HEK293 (cell line): ENCODE measurements at regions not wholly inside any gene's neighbourhood (a gene's known extent, or its start where the extent isn't known, plus 50 kb on each side); places are given as distances from the start of the nearest gene placed in this dataset.

ENCODE experiments used
- CTCF ChIA-PET: fragments of 350-600 bp; formaldehyde crosslinking; extraction: SDS; loops from one replicate; lab custom pipeline; 2021; ENCODE audit warnings: antibody characterized with exemption; lab: Yijun Ruan, JAX
- POLR2A ChIA-PET: fragments of 300-600 bp; formaldehyde crosslinking; extraction: SDS; loops from one replicate; lab custom pipeline; 2020; ENCODE audit warnings: antibody characterized with exemption, inconsistent platforms; lab: Yijun Ruan, JAX
- H3K27ac ChIP-seq: fragments of 200-500 bp; sonication (Bioruptor generic); 2 replicates; pipeline ENCODE4 v1.5.1; 2014; ENCODE audit warnings: low read depth, low read length, control low read depth, inconsistent platforms; ENCODE audit errors: extremely low read depth
- H3K36me3 ChIP-seq, 2 experiments: fragments of 200-500 bp in 1 of 2; sonication (Bioruptor generic) in 1 of 2; 1 replicate in 1 of 2; 2 replicates in 1 of 2; pipeline ENCODE4 v1.5.1; 2014 to 2017; ENCODE audit warnings: inconsistent platforms in 2 of 2, low read length in 2 of 2; ENCODE audit not compliant: control insufficient read depth in 2 of 2, insufficient read depth in 1 of 2
- H3K4me1 ChIP-seq: fragments of 200-500 bp; sonication (Bioruptor generic); 2 replicates; pipeline ENCODE4 v1.5.1; 2014; ENCODE audit warnings: mild to moderate bottlenecking, low read length, inconsistent platforms; ENCODE audit not compliant: control insufficient read depth, insufficient read depth
- H3K4me3 ChIP-seq: 2 replicates; pipeline ENCODE4 v1.5.1; 2011; ENCODE audit warnings: low read depth, mild to moderate bottlenecking, control low read depth, low read length, moderate library complexity
- H3K9me3 ChIP-seq: fragments of 200-500 bp; sonication (Bioruptor generic); 2 replicates; pipeline ENCODE4 v1.5.1; 2014; ENCODE audit warnings: low read depth, low read length, inconsistent platforms; ENCODE audit not compliant: control insufficient read depth, insufficient read depth
- HOXD13 ChIP-seq: sonication (generic); formaldehyde crosslinking; IDR thresholded peaks from 2 replicates; pipeline ENCODE4 v1.8.0; 2022; ENCODE audit warnings: missing genetic modification reagents, borderline replicate concordance
- MEIS1 ChIP-seq: sonication (generic); formaldehyde crosslinking; IDR thresholded peaks from 2 replicates; pipeline ENCODE4 v1.8.1; 2022; ENCODE audit warnings: missing genetic modification reagents, mild to moderate bottlenecking, borderline replicate concordance
- OSR2 ChIP-seq: fragments of 450-650 bp; formaldehyde crosslinking; IDR thresholded peaks from 2 replicates; pipeline ENCODE4 v1.5.1; 2016; ENCODE audit warnings: missing biosample characterization, missing genetic modification characterization
- SALL2 ChIP-seq: fragments of 450-650 bp; formaldehyde crosslinking; IDR thresholded peaks from 2 replicates; pipeline ENCODE4 v1.5.0; 2017; ENCODE audit warnings: missing biosample characterization, mild to moderate bottlenecking, missing genetic modification characterization, borderline replicate concordance
- ZBTB11 ChIP-seq: fragments of 450-650 bp; formaldehyde crosslinking; conservative IDR thresholded peaks from 2 replicates; pipeline ENCODE4 v1.5.1; 2016; ENCODE audit warnings: low read depth, missing biosample characterization, missing genetic modification characterization
- ZNF146 ChIP-seq: fragments of 450-650 bp; formaldehyde crosslinking; IDR thresholded peaks from 2 replicates; pipeline ENCODE4 v1.5.1; 2016; ENCODE audit warnings: missing biosample characterization, missing genetic modification characterization
- ZNF174 ChIP-seq: fragments of 450-650 bp; formaldehyde crosslinking; IDR thresholded peaks from 2 replicates; pipeline ENCODE4 v1.5.0; 2017; ENCODE audit warnings: missing biosample characterization, mild to moderate bottlenecking, missing genetic modification characterization
- ZNF19 ChIP-seq: fragments of 450-650 bp; formaldehyde crosslinking; IDR thresholded peaks from 2 replicates; pipeline ENCODE4; 2016; ENCODE audit warnings: missing biosample characterization, missing genetic modification characterization, low read depth
- ZNF302 ChIP-seq: fragments of 450-650 bp; formaldehyde crosslinking; IDR thresholded peaks from 2 replicates; pipeline ENCODE4 v1.5.1; 2016; ENCODE audit warnings: missing biosample characterization, missing genetic modification characterization, low read depth
- ZNF324 ChIP-seq: fragments of 450-650 bp; formaldehyde crosslinking; IDR thresholded peaks from 2 replicates; pipeline ENCODE4 v1.5.1; 2016; ENCODE audit warnings: missing biosample characterization, missing genetic modification characterization
- ZNF366 ChIP-seq: fragments of 450-650 bp; formaldehyde crosslinking; conservative IDR thresholded peaks from 2 replicates; pipeline ENCODE4 v1.5.1; 2016; ENCODE audit warnings: missing biosample characterization, missing genetic modification characterization
- ZNF394 ChIP-seq: fragments of 450-650 bp; formaldehyde crosslinking; IDR thresholded peaks from 2 replicates; pipeline ENCODE4 v1.5.1; 2016; ENCODE audit warnings: missing biosample characterization, missing genetic modification characterization, mild to moderate bottlenecking, moderate library complexity, borderline replicate concordance
- ZNF426 ChIP-seq: fragments of 450-650 bp; formaldehyde crosslinking; IDR thresholded peaks from 2 replicates; pipeline ENCODE4 v1.5.1; 2017; ENCODE audit warnings: missing biosample characterization, missing genetic modification characterization, mild to moderate bottlenecking, inconsistent platforms, moderate library complexity
- ZNF544 ChIP-seq: fragments of 450-650 bp; formaldehyde crosslinking; IDR thresholded peaks from 2 replicates; pipeline ENCODE4 v1.5.0; 2017; ENCODE audit warnings: missing biosample characterization, missing genetic modification characterization
- ZNF561 ChIP-seq: fragments of 450-650 bp; IDR thresholded peaks from 2 replicates; pipeline ENCODE4 v1.5.1; 2018; ENCODE audit warnings: missing biosample characterization, missing genetic modification characterization, borderline replicate concordance
- ZNF692 ChIP-seq: fragments of 450-650 bp; formaldehyde crosslinking; IDR thresholded peaks from 2 replicates; pipeline ENCODE4 v1.5.1; 2016; ENCODE audit warnings: missing biosample characterization, missing genetic modification characterization
- ZNF785 ChIP-seq: fragments of 450-650 bp; formaldehyde crosslinking; IDR thresholded peaks from 2 replicates; pipeline ENCODE4 v1.5.1; 2016; ENCODE audit warnings: missing biosample characterization, missing genetic modification characterization
- TF ChIP-seq, protein P1 (sequence below): fragments of 450-650 bp; formaldehyde crosslinking; IDR thresholded peaks from 2 replicates; pipeline ENCODE4 v1.5.1; 2016; ENCODE audit warnings: missing biosample characterization, missing genetic modification characterization
- TF ChIP-seq, protein P2 (sequence below): fragments of 450-650 bp; formaldehyde crosslinking; IDR thresholded peaks from 2 replicates; pipeline ENCODE4 v1.5.1; 2016; ENCODE audit warnings: missing biosample characterization, missing genetic modification characterization

GRCh38 chr4:126735294-126736132, 897.2 kb upstream of the INTU start (continued):
- TF ChIP-seq, protein P1, sequence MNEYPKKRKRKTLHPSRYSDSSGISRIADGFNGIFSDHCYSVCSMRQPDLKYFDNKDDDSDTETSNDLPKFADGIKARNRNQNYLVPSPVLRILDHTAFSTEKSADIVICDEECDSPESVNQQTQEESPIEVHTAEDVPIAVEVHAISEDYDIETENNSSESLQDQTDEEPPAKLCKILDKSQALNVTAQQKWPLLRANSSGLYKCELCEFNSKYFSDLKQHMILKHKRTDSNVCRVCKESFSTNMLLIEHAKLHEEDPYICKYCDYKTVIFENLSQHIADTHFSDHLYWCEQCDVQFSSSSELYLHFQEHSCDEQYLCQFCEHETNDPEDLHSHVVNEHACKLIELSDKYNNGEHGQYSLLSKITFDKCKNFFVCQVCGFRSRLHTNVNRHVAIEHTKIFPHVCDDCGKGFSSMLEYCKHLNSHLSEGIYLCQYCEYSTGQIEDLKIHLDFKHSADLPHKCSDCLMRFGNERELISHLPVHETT (tag by site-specific recombination): no peak
- no peak for TF ChIP-seq OSR2 (tag by site-specific recombination)

DNA sequence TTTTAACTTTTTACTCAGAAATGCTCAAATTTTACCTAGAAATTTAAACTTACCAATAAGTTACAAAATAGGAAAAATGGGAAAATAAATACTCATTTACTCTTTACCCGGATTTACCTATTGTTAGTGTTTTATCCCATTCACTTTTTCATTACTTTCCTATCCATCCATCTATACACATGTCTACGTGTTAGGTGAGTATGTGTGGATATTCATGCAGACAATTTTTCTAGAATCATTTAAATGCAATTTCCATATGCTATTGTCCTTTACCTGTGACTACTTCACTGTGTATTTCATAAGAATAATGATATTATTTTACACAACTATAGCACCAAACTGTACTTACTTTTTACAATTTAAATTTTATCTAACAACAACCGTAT, 896.6 kb upstream of the INTU start:
- no peaks in the 10 kb centered on the region for H3K9me3 ChIP-seq
- TF ChIP-seq ZNF366 (tag by site-specific recombination) (no peak), ZNF174 (tag by site-specific recombination) (no peak), ZNF19 (tag by site-specific recombination) (no peak), ZNF146 (tag by site-specific recombination) (no peak), ZNF426 (no peak), HOXD13 (CRISPR knock-in tag) (no peak), ZNF561 (tag by site-specific recombination) (no peak), MEIS1 (CRISPR knock-in tag) (no peak), ZNF692 (tag by site-specific recombination) (no peak), SALL2 (tag by site-specific recombination) (no peak), ZBTB11 (tag by site-specific recombination) (no peak), ZNF324 (no peak), ZNF302 (tag by site-specific recombination) (no peak), ZNF785 (tag by site-specific recombination) (no peak), ZNF394 (tag by site-specific recombination) (no peak), ZNF544 (tag by site-specific recombination) (no peak)
- TF ChIP-seq, protein P2, sequence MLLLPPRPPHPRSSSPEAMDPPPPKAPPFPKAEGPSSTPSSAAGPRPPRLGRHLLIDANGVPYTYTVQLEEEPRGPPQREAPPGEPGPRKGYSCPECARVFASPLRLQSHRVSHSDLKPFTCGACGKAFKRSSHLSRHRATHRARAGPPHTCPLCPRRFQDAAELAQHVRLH (tag by site-specific recombination): no peak
- TF ChIP-seq, all 188 proteins: peak for 0
- Histone ChIP-seq H3K4me3 (no peak overlapping the region), H3K36me3 (no peaks in the 10 kb centered on the region), H3K27ac (no peak overlapping the region), H3K4me1 (no peaks in the 10 kb centered on the region)
- POLR2A ChIA-PET: no interaction called here
- CTCF ChIA-PET: no interaction called here
